GM19395 (cell line): ENCODE measurements at regions not wholly inside any gene's neighbourhood (a gene's known extent, or its start where the extent isn't known, plus 50 kb on each side); places are given as distances from the start of the nearest gene placed in this dataset.
A peak's percentile ranks its signal among the peaks of the same experiment; 100 is the strongest.

ENCODE experiments used
- ATAC-seq: cut with Tn5 transposase; IDR thresholded peaks from one replicate; pipeline ENCODE4 v1.9.1; 2021; ENCODE audit warnings: mild to moderate bottlenecking, moderate library complexity; ENCODE audit not compliant: unreplicated experiment

GRCh38 chr5:125399885-125400284, 653.4 kb upstream of the ZNF608 start:
- ATAC-seq, result no peak

GRCh38 chr5:125401724-125402622, 655.5 kb upstream of the ZNF608 start:
- no peak for ATAC-seq

GRCh38 chr5:125402787-125403186, 656.3 kb upstream of the ZNF608 start:
- ATAC-seq, result no peak

- no peak for ATAC-seq
These were observed 657.6 kb upstream of the ZNF608 start for GRCh38 chr5:125404056-125404455.

- ATAC-seq, result peak; percentile 40
These were observed 662.2 kb upstream of the ZNF608 start for GRCh38 chr5:125408448-125409233.

- no peak for ATAC-seq
These were observed 662.9 kb upstream of the ZNF608 start for GRCh38 chr5:125409234-125409860.

- ATAC-seq, result no peak
These were observed 663.6 kb upstream of the ZNF608 start for GRCh38 chr5:125409861-125410536.

- ATAC-seq, result no peak
These were observed 664.2 kb upstream of the ZNF608 start for GRCh38 chr5:125410537-125411070.

GRCh38 chr5:125411071-125411743, 664.8 kb upstream of the ZNF608 start:
- ATAC-seq, result peak; percentile 53

- peak; percentile 62 for ATAC-seq
These were observed 665.5 kb upstream of the ZNF608 start for GRCh38 chr5:125411744-125412560.

GRCh38 chr5:125412561-125413495, 666.4 kb upstream of the ZNF608 start:
- peak; percentile 38 for ATAC-seq

- no peak for ATAC-seq
These were observed 667.2 kb upstream of the ZNF608 start for GRCh38 chr5:125413496-125414274.

GRCh38 chr5:125415126-125415525, 668.7 kb upstream of the ZNF608 start:
- ATAC-seq, result no peak

GRCh38 chr5:125416055-125416454, 669.6 kb upstream of the ZNF608 start:
- ATAC-seq, result no peak

- no peak for ATAC-seq
These were observed 674.6 kb upstream of the ZNF608 start for GRCh38 chr5:125421006-125421405.

- ATAC-seq, result no peak
These were observed 675.9 kb upstream of the ZNF608 start for GRCh38 chr5:125422342-125422741.

GRCh38 chr5:125424402-125425141, 678.1 kb upstream of the ZNF608 start:
- no peak for ATAC-seq
